HFF-Myc (cell line): ENCODE measurements at regions not wholly inside any gene's neighbourhood (a gene's known extent, or its start where the extent isn't known, plus 50 kb on each side); places are given as distances from the start of the nearest gene placed in this dataset.

Experiments used
- DNase-seq: peaks from one replicate; pipeline ENCODE4 v3.0.0-alpha.2; 2011; ENCODE audit warnings: low read depth; ENCODE audit errors: extremely low read depth
- H3K4me3 ChIP-seq: replicated peaks from 2 replicates; pipeline ENCODE4 v1.5.1; 2011; ENCODE audit warnings: low read depth, mild to moderate bottlenecking, control low read depth, low read length
- CTCF ChIP-seq: IDR thresholded peaks from 2 replicates; pipeline ENCODE4 v1.5.1; 2012; ENCODE audit warnings: mild to moderate bottlenecking, low read depth, low read length, control low read depth; ENCODE audit errors: missing control alignments

GRCh38 chr3:146914409-146914808 lies 309.3 kb upstream of the PLSCR5 start:
- no peak for TF ChIP-seq CTCF
- no peak overlapping the region for H3K4me3 ChIP-seq
- no peak for DNase-seq

- no peak overlapping the region for H3K4me3 ChIP-seq
- DNase-seq, result no peak
- no peak for TF ChIP-seq CTCF
Observed at GRCh38 chr3:146912241-146913015, 307.3 kb upstream of the PLSCR5 start.

- H3K4me3 ChIP-seq, result no peak overlapping the region
- no peak for TF ChIP-seq CTCF
- DNase-seq, result no peak
Observed at GRCh38 chr3:146903927-146904326, 298.8 kb upstream of the PLSCR5 start.

GRCh38 chr3:146899171-146899570 lies 294.0 kb upstream of the PLSCR5 start:
- DNase-seq, result no peak

GRCh38 chr3:146896711-146897110 lies 291.6 kb upstream of the PLSCR5 start:
- TF ChIP-seq CTCF, result no peak
- DNase-seq, result no peak
- no peak overlapping the region for H3K4me3 ChIP-seq

More at GRCh38 chr3:146899171-146899570, 294.0 kb upstream of the PLSCR5 start:
- no peak overlapping the region for H3K4me3 ChIP-seq
- no peak for TF ChIP-seq CTCF

GRCh38 chr3:146895026-146895749 lies 290.0 kb upstream of the PLSCR5 start:
- no peak for DNase-seq
- H3K4me3 ChIP-seq, result no peak overlapping the region
- TF ChIP-seq CTCF, result no peak
